RWPE1 (cell line): ENCODE measurements at regions not wholly inside any gene's neighbourhood (a gene's known extent, or its start where the extent isn't known, plus 50 kb on each side); places are given as distances from the start of the nearest gene placed in this dataset.

Experiments used
- CTCF ChIA-PET: fragments of 350-600 bp; sonication (Branson Sonifier 250); formaldehyde crosslinking; extraction: SDS; loops from one replicate; lab custom pipeline; 2021; lab: Yijun Ruan, JAX
- POLR2A ChIA-PET: fragments of 400-600 bp; formaldehyde crosslinking; extraction: SDS; loops from one replicate; lab custom pipeline; 2020; ENCODE audit warnings: antibody characterized with exemption; ENCODE audit not compliant: low non-redundant PET; lab: Yijun Ruan, JAX
- DNase-seq: peaks from one replicate; pipeline ENCODE4 v3.0.0; 2012; ENCODE audit warnings: low spot score
- H3K27ac ChIP-seq: fragments of 450-650 bp; 2 replicates; pipeline ENCODE4 v1.5.1; 2017
- CTCF ChIP-seq: fragments of 450-650 bp; conservative IDR thresholded peaks from 2 replicates; pipeline ENCODE4 v1.5.1; 2017; ENCODE audit warnings: low read depth, mild to moderate bottlenecking

DNA sequence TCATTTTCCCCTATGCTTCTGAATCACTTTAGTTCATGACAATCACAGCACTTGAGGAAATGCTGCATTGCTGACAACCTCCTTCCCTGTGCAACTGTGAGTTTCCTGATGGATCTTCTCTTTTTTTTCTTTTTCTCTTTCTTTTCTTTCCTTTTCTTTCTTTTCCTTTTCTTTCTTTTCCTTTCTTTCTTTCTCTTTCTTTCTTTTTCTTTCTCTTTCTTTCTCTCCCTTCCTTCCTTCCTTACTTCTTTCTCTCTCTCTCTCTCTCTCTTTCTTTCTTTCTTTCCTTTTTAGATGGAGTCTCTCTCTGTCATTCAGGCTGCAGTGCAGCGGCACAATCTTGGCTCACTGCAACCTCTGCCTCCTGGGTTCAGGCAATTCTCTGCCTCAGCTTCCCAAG lies 247.9 kb upstream of the HTR2A start:
- no peak for TF ChIP-seq CTCF
- H3K27ac ChIP-seq, result no peak overlapping the region
- POLR2A ChIA-PET, result no interaction called here
- no peak for DNase-seq
- CTCF ChIA-PET, result no interaction called here

DNA sequence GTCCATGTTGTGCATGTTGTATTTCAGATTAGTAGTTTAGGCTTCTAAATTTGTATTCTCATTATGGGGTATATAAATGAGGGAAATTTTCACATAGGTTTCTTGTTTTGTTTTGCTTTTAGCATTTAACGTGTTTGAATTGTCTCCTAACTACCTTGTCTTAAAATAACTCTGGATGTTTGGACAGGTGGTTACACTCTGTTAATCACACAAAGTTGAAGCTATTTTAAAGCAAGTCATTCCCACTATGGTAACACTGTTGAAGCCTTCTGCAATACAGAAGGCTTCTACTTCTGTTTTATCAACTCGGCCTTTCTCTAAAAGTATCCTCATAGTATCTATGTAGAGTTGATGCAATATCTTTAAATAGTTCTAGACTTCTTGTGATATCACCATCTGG lies 245.3 kb upstream of the HTR2A start:
- CTCF ChIA-PET, result no interaction called here
- DNase-seq, result no peak

DNA sequence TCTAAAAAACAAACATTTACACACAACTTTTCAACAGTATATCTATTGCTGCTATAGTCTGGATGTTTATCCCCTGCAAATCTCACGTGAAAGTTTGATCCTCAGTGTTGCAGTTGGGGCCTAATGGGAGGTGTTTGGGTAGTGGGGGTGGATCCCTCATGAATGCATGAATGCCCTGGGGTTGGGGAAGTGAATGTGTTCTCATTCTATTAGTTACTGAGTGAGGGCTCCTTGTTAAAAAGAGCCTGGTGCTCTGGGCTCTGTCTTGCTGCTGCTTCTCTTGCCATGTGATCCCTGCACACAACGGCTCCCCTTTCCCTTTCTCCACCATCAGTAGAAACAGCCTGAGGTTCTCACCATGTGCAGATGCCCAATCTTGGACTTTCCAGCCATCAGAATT lies 242.7 kb upstream of the HTR2A start:
- ChIA-PET POLR2A (no interaction called here), CTCF (no interaction called here)
- no peak overlapping the region for H3K27ac ChIP-seq
- TF ChIP-seq CTCF, result no peak
- no peak for DNase-seq

More for the DNA sequence above, 245.3 kb upstream of the HTR2A start:
- POLR2A ChIA-PET, result no interaction called here
- no peak for TF ChIP-seq CTCF
- no peak overlapping the region for H3K27ac ChIP-seq

DNA sequence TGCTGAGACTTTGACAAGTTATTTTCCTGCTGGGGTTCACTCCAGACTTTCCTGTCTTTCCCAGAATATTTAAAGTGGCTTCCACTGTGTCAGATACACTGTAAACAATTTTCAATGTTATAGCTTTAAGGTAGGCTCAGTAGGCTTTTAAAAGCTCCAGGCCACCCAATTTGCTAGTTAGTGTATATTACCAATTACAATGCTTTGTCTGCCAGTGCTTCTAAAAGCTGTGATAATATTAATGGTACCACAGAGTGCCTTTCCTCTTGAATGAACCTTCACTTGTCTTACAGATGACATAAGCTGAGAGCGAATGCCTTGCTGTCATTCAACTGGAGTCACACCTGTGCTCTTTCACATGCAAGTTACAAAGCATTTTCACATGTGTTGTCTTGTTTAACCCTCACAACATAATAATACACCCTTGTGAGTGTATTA lies 239.7 kb upstream of the HTR2A start:
- ChIA-PET CTCF (no interaction called here), POLR2A (no interaction called here)
- no peak overlapping the region for H3K27ac ChIP-seq
- DNase-seq, result no peak
- no peak for TF ChIP-seq CTCF

DNA sequence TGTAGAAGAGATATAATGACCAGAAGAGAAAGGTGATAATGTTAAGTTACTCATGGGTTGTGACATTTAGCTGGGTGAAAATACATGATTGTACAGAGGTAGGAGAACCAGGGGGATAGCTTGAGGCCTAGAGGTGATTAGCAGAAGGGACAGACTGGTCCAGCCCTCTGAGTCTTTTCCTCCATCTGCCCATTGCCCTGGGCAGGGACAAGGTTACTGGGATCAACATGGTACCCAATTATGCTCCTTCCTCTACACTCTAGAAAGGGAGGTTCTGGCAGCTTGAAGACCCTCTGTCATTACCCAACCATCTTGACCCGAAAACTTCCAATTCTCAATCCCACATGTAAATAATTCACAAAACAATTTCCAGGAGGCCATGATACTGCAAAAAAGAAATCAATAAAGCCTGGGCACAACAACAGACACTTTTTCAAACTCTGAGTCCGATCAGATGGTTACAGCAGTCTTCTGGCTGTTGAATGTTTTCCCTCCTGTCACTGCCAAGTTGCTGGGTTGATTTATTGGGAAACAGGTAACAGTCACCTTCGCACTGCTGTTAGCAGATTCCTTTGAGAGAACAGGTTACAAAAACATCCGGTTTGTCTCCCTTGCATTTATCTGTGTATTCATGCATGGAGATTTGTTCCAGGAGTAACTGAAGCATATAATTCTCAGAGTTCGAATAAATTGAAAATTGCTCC lies 239.1 kb upstream of the HTR2A start:
- ChIA-PET POLR2A (no interaction called here), CTCF (no interaction called here)
- H3K27ac ChIP-seq, result no peak overlapping the region
- TF ChIP-seq CTCF, result no peak
- DNase-seq, result no peak

DNA sequence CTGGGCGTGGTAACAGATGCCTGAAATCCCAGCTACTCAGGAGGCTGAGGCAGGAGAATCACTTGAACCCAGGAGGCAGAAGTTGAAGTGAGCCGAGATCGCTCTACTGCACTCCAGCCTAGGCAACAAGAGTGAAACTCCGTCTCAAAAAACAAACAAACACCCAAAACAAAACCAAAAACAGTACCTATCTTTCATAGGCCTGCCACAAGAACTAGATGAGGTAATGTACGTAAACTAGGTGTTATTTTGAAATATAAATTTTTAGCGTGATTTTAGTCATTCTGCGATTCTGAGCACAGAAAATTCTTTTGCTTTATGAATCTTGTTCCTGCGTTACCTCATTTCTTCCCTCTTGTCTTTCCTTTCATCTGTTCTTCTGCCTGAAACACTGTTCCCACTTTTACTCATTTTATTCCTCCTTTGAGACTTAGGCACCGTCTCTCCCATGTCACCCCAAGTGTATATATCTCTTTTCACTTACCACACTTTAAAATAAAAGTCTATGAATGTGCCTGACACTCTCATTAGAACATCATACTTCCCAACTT lies 238.2 kb upstream of the HTR2A start:
- ChIA-PET POLR2A (no interaction called here), CTCF (no interaction called here)
- TF ChIP-seq CTCF, result no peak
- no peak for DNase-seq
- no peak overlapping the region for H3K27ac ChIP-seq
